Naive thymus-derived CD4-positive, alpha-beta T cell (primary cell): ENCODE measurements at regions not wholly inside any gene's neighbourhood (a gene's known extent, or its start where the extent isn't known, plus 50 kb on each side); places are given as distances from the start of the nearest gene placed in this dataset.

Source experiments
- ATAC-seq: fragments of 150-1000 bp; cut with Tn5 transposase; 2 replicates; pipeline ENCODE4 v1.10.0; 2021; ENCODE audit warnings: mild to moderate bottlenecking, moderate library complexity
- CTCF ChIA-PET: fragments of 350-600 bp; sonication (Branson Sonifier 250); formaldehyde crosslinking; loops from one replicate; lab custom pipeline; 2021; ENCODE audit warnings: antibody characterized with exemption; lab: Charles Lee
- POLR2A ChIA-PET: fragments of 350-600 bp; sonication (Branson Sonifier 250); formaldehyde crosslinking; loops from one replicate; lab custom pipeline; 2021; ENCODE audit warnings: antibody characterized with exemption, inconsistent platforms; lab: Charles Lee
- DNase-seq, 9 donors: peaks; one replicate each; pipeline versions ENCODE4 v3.0.0 to v3.0.0-alpha.2; 2020 to 2022; ENCODE audit warnings: mixed read lengths in 1 of 9
- H3K27ac ChIP-seq: one replicate; pipeline ENCODE4 v1.7.0; 2013; ENCODE audit warnings: mild to moderate bottlenecking, low read depth, low read length, moderate library complexity
- H3K27me3 ChIP-seq, 2 donors: one replicate each; pipeline ENCODE4 v1.7.0; 2013; ENCODE audit warnings: low read length in 2 of 2, mild to moderate bottlenecking in 2 of 2, moderate library complexity in 2 of 2; ENCODE audit not compliant: control insufficient read depth in 2 of 2, insufficient read depth in 2 of 2
- H3K36me3 ChIP-seq, 3 experiments: 1 replicate in 2 of 3; 2 replicates in 1 of 3; pipeline ENCODE4 v1.7.0; 2013; ENCODE audit warnings: low read length in 3 of 3, mild to moderate bottlenecking in 3 of 3, moderate library complexity in 1 of 3; ENCODE audit not compliant: insufficient read depth in 3 of 3, control insufficient read depth in 2 of 3
- H3K4me1 ChIP-seq, 2 donors: one replicate each; pipeline ENCODE4 v1.7.0; 2013; ENCODE audit warnings: low read length in 2 of 2, mild to moderate bottlenecking in 2 of 2, moderate library complexity in 1 of 2; ENCODE audit not compliant: control insufficient read depth in 2 of 2, insufficient read depth in 2 of 2
- H3K4me3 ChIP-seq: 2 replicates; pipeline ENCODE4 v1.7.0; 2013; ENCODE audit warnings: mild to moderate bottlenecking, low read length
- H3K9me3 ChIP-seq, 3 experiments: 1 replicate in 2 of 3; 2 replicates in 1 of 3; pipeline ENCODE4 v1.7.0; 2013; ENCODE audit warnings: low read length in 3 of 3; ENCODE audit not compliant: control insufficient read depth in 2 of 3
- H3K27ac Mint-ChIP-seq, 9 donors: one replicate each; pipeline ENCODE4 v1.8.0; 2020 to 2022; ENCODE audit warnings: mixed read lengths in 9 of 9, mild to moderate bottlenecking in 8 of 9, moderate library complexity in 5 of 9, inconsistent platforms in 2 of 9
- H3K27me3 Mint-ChIP-seq, 5 donors: one replicate each; pipeline ENCODE4 v1.8.0; 2021 to 2022; ENCODE audit warnings: mixed read lengths in 5 of 5, mild to moderate bottlenecking in 1 of 5
- H3K36me3 Mint-ChIP-seq, 5 donors: one replicate each; pipeline ENCODE4 v1.8.0; 2020 to 2022; ENCODE audit warnings: mixed read lengths in 5 of 5, mild to moderate bottlenecking in 3 of 5, inconsistent platforms in 1 of 5
- H3K4me1 Mint-ChIP-seq, 7 donors: one replicate each; pipeline ENCODE4 v1.8.0; 2020 to 2022; ENCODE audit warnings: mixed read lengths in 7 of 7, mild to moderate bottlenecking in 3 of 7, inconsistent platforms in 1 of 7
- H3K4me3 Mint-ChIP-seq, 10 donors: one replicate each; pipeline ENCODE4 v1.8.0; 2020 to 2022; ENCODE audit warnings: mild to moderate bottlenecking in 10 of 10, mixed read lengths in 10 of 10, moderate library complexity in 6 of 10, inconsistent platforms in 2 of 10
- H3K9me3 Mint-ChIP-seq, 11 donors: one replicate each; pipeline ENCODE4 v1.8.0; 2020 to 2022; ENCODE audit warnings: mixed read lengths in 11 of 11, mild to moderate bottlenecking in 4 of 11, inconsistent platforms in 1 of 11, moderate library complexity in 1 of 11
- intact Hi-C, 2 donors: fragments of 100-400 bp; cut with micrococcal nuclease; formaldehyde crosslinking; loops; one replicate each; pipeline ENCODE4 v1.15.1; 2023

DNA sequence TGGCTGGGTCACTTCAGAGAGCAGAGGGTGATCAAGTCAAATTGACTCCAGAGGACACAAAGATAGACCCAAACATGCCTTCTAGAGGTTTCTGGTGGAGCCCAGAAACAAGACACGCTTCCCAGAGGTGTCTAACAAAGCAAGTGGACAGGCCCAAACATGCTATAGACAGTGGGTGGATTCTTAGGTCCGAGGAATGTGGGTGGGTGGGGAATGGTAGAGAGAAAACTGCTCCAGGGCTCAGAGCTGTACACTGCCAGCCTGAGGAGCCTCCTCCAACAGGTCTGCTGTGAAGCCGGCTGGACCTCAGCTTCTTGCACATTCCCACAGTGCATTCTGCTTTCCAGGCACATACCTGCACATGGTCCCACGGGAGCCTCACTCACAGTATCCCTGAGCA is 116.8 kb upstream of the NECTIN1 start:
- no peak for DNase-seq
- H3K27ac Mint-ChIP-seq: no peak overlapping the region
- no peak overlapping the region for H3K4me3 Mint-ChIP-seq
- ChIA-PET CTCF (no interaction called here), POLR2A (no interaction called here)
- no peak for ATAC-seq
- intact Hi-C loops: no loop called here
- peaks cover 0 to 17% (median 14%) of the 10 kb centered on the region in 5 donors for H3K27me3 Mint-ChIP-seq
- H3K9me3 ChIP-seq: peaks cover 0 to 12% (median 0%) of the 10 kb centered on the region in 3 experiments
- H3K27me3 ChIP-seq: peaks cover 0 to 4% of the 10 kb centered on the region in 2 donors
- H3K36me3 Mint-ChIP-seq: no peaks in the 10 kb centered on the region
- H3K9me3 Mint-ChIP-seq: peaks cover 0 to 8% (median 0%) of the 10 kb centered on the region in 11 donors
- no peaks in the 10 kb centered on the region for H3K4me1 ChIP-seq
- H3K4me1 Mint-ChIP-seq: no peaks in the 10 kb centered on the region
- H3K36me3 ChIP-seq: no peaks in the 10 kb centered on the region
- no peak overlapping the region for H3K4me3 ChIP-seq
- H3K27ac ChIP-seq: no peak overlapping the region

DNA sequence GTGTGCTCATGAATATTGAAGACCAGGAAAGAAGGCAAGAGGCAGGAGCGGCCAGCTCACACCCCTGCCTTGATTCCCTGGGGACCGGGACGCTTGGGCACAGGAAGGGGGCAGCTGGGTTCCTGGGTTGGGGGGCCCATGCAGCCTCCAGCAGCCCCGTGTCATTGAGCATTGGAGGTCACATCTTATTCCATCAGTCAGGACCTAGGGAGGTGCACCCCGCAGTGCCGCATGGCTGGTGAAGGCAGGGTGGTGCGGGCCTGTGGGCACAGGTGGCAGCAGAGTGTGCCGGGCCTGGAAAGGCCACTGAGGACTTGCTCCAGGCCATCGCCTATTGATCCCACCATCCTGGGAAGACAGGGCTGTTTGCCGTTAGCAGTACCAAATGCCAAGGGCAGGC is 116.3 kb upstream of the NECTIN1 start:
- intact Hi-C loops: no loop called here
- Mint-ChIP-seq H3K9me3 (peaks cover 0 to 8% (median 0%) of the 10 kb centered on the region in 11 donors), H3K27me3 (peaks cover 0 to 17% (median 15%) of the 10 kb centered on the region in 5 donors), H3K36me3 (no peaks in the 10 kb centered on the region), H3K27ac (no peak overlapping the region), H3K4me3 (no peak overlapping the region), H3K4me1 (no peaks in the 10 kb centered on the region)
- ChIA-PET CTCF (no interaction called here), POLR2A (no interaction called here)
- ATAC-seq (no peak), DNase-seq (no peak)
- Histone ChIP-seq H3K27me3 (peaks cover 0 to 4% of the 10 kb centered on the region in 2 donors), H3K9me3 (peaks cover 0 to 12% (median 0%) of the 10 kb centered on the region in 3 experiments), H3K27ac (no peak overlapping the region), H3K36me3 (no peaks in the 10 kb centered on the region), H3K4me1 (no peaks in the 10 kb centered on the region), H3K4me3 (no peak overlapping the region)

DNA sequence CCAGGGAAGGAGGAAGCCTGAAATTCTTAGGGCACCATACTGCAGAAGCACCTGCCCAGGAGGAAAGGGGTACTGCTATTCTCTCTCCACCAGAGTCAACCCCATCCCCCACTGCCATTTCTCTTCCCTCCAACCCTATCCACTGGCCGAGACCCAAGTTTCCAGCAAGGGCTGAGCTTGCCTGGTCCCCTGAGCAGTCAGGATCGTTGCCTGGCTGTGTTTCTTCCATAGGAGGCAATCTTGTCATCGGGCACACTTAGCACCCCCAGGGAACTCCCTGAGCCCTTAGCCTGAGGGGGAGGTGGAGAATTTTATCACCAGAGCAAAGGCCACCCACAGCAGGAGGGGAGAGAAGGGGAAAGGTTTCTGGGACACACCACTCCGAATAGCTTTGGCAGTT is 115.8 kb upstream of the NECTIN1 start:
- no peaks in the 10 kb centered on the region for H3K36me3 Mint-ChIP-seq
- H3K4me1 Mint-ChIP-seq: no peaks in the 10 kb centered on the region
- H3K9me3 ChIP-seq: peaks cover 0 to 12% (median 0%) of the 10 kb centered on the region in 3 experiments
- no peak for ATAC-seq
- POLR2A ChIA-PET: no interaction called here
- H3K9me3 Mint-ChIP-seq: peaks cover 0 to 8% (median 0%) of the 10 kb centered on the region in 11 donors
- H3K4me1 ChIP-seq: no peaks in the 10 kb centered on the region
- H3K4me3 Mint-ChIP-seq: no peak overlapping the region
- no peak overlapping the region for H3K27ac Mint-ChIP-seq
- no peak overlapping the region for H3K27ac ChIP-seq
- no peaks in the 10 kb centered on the region for H3K36me3 ChIP-seq
- intact Hi-C loops: no loop called here
- DNase-seq: no peak
- CTCF ChIA-PET: no interaction called here
- H3K4me3 ChIP-seq: no peak overlapping the region
- peaks cover 0 to 4% of the 10 kb centered on the region in 2 donors for H3K27me3 ChIP-seq
- H3K27me3 Mint-ChIP-seq: peaks cover 0 to 21% (median 18%) of the 10 kb centered on the region in 5 donors

DNA sequence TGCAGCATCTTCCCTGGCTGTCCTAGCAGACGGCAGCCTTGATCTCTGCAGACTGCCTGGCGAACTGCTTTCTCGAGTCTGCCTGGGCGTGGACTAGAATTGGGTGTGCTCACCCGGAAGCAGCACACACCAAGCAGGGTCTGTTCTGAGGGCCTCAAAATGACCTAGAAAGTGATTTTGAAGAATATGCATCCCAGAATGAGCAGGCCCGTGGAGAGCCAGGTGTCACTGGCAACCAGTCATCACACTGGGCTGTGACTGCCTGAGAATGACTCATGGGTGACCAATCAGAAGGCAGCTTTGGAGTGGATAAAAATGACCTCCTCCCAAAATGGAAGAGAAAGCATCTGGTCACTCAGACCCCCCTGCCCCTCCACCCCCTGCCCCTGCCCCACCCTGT is 114.9 kb upstream of the NECTIN1 start:
- H3K4me3 Mint-ChIP-seq: no peak overlapping the region
- Histone ChIP-seq H3K36me3 (no peaks in the 10 kb centered on the region), H3K4me1 (no peaks in the 10 kb centered on the region), H3K9me3 (peaks cover 0 to 12% (median 0%) of the 10 kb centered on the region in 3 experiments), H3K4me3 (no peak overlapping the region), H3K27ac (no peak overlapping the region), H3K27me3 (peaks cover 0 to 4% of the 10 kb centered on the region in 2 donors)
- ATAC-seq: no peak
- no peaks in the 10 kb centered on the region for H3K4me1 Mint-ChIP-seq
- no peaks in the 10 kb centered on the region for H3K36me3 Mint-ChIP-seq
- no peak for DNase-seq
- H3K27me3 Mint-ChIP-seq: peaks cover 0 to 28% (median 27%) of the 10 kb centered on the region in 5 donors
- intact Hi-C loops: no loop called here
- H3K9me3 Mint-ChIP-seq: peaks cover 0 to 8% (median 0%) of the 10 kb centered on the region in 11 donors
- ChIA-PET POLR2A (no interaction called here), CTCF (no interaction called here)
- no peak overlapping the region for H3K27ac Mint-ChIP-seq

DNA sequence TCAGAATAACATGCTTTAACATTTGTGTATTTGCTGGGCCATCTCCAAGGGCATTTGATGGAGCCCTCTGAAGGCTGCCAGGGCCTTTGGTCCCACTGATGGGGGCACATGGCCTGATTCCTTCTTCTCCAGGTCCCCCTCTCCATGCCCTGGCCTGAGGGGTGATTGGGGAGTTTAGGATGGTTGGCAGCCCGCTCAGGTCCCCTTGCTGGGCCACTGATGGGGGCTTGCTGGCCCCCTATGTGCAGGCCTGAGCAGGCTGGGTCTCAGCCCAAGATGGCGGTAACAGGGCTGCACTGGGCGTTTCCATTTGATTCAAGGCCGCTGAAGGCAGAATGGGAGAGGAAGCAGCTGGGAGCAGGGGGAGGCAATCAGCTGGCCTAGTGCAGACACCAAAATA is 113.7 kb upstream of the NECTIN1 start:
- no peak overlapping the region for H3K4me3 ChIP-seq
- Mint-ChIP-seq H3K36me3 (no peaks in the 10 kb centered on the region), H3K27me3 (peaks cover 0 to 39% (median 26%) of the 10 kb centered on the region in 5 donors), H3K4me3 (no peak overlapping the region), H3K27ac (no peak overlapping the region), H3K9me3 (peaks cover 0 to 8% (median 0%) of the 10 kb centered on the region in 11 donors), H3K4me1 (no peaks in the 10 kb centered on the region)
- H3K27me3 ChIP-seq: peaks cover 0 to 4% of the 10 kb centered on the region in 2 donors
- peaks cover 0 to 12% (median 0%) of the 10 kb centered on the region in 3 experiments for H3K9me3 ChIP-seq
- intact Hi-C loops: no loop called here
- POLR2A ChIA-PET: no interaction called here
- ATAC-seq (no peak), DNase-seq (no peak)
- H3K27ac ChIP-seq: no peak overlapping the region
- no peaks in the 10 kb centered on the region for H3K4me1 ChIP-seq
- CTCF ChIA-PET: interaction anchor here (0.6 kb wide), 1 partner anchor 128 kb away, joined by 4 read pairs; no protein-coding TSS in a partner anchor
- H3K36me3 ChIP-seq: no peaks in the 10 kb centered on the region

DNA sequence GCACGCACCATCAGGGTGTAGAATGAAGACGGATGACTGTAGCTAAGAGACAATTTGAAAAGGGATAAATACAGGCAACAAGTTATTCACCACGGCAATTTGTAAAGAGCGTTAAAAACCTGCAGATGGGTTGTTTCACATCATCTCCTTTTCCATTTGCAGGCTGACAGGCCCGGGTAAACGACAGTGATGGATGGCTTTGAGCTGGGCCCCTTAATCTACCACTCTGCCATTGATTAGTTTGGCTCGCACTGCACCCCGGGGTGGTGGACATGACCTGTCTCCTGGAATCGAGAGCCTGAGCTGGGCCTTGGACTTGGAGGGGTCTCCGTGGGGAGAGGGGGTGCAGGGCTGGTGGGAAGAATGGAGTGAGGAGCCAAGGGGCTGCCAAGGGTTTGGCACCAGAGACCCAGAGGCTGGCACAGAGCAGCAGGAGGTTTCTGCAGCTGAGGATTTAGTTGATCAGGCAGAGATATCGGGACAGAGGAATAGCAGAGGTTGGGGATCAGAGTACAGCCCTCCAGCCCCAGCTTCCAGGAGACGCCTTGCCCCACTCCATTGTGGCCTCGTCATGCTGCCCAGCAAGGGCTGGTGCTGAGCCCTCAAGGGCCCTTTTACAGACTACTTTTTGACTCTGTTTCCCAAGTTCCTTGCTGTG is 110.6 kb upstream of the NECTIN1 start:
- no peaks in the 10 kb centered on the region for H3K36me3 ChIP-seq
- H3K9me3 ChIP-seq: no peaks in the 10 kb centered on the region
- peaks cover 0 to 4% of the 10 kb centered on the region in 2 donors for H3K27me3 ChIP-seq
- Mint-ChIP-seq H3K4me3 (no peak overlapping the region), H3K27me3 (peaks cover 0 to 51% (median 47%) of the 10 kb centered on the region in 5 donors), H3K4me1 (no peaks in the 10 kb centered on the region), H3K36me3 (no peaks in the 10 kb centered on the region), H3K9me3 (peaks cover 0 to 4% (median 0%) of the 10 kb centered on the region in 11 donors), H3K27ac (no peak overlapping the region)
- DNase-seq (no peak), ATAC-seq (no peak)
- H3K27ac ChIP-seq: no peak overlapping the region
- intact Hi-C loops: no loop called here
- ChIA-PET CTCF (no interaction called here), POLR2A (no interaction called here)
- H3K4me1 ChIP-seq: no peaks in the 10 kb centered on the region
- H3K4me3 ChIP-seq: no peak overlapping the region

DNA sequence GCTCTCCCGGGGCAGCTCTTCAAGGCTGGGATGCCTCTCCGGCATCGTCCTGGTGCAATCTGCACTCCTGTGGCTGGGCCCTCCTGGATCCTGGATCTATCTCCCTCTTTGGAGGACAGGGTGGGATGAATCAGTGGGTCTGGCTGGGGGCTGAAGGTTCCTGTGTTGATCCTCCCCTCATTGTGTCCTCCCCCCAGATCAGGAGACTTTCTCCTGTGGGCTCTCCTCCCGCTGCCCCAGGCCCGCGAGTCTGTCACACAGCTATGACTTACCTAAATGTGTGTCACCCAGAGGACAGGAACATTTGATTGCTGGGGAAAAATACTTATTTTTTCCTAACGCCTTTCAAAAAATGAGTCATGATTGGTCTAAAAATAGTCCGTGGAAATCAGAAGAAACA is 106.8 kb upstream of the NECTIN1 start:
- H3K27me3 Mint-ChIP-seq: peaks cover 0 to 77% (median 49%) of the 10 kb centered on the region in 5 donors
- no peaks in the 10 kb centered on the region for H3K4me1 Mint-ChIP-seq
- DNase-seq (no peak), ATAC-seq (no peak)
- intact Hi-C loops: no loop called here
- peaks cover 0 to 4% (median 0%) of the 10 kb centered on the region in 11 donors for H3K9me3 Mint-ChIP-seq
- no peaks in the 10 kb centered on the region for H3K4me1 ChIP-seq
- no peak overlapping the region for H3K27ac ChIP-seq
- ChIA-PET POLR2A (no interaction called here), CTCF (no interaction called here)
- no peaks in the 10 kb centered on the region for H3K9me3 ChIP-seq
- H3K36me3 Mint-ChIP-seq: no peaks in the 10 kb centered on the region
- no peaks in the 10 kb centered on the region for H3K27me3 ChIP-seq
- no peak overlapping the region for H3K4me3 ChIP-seq
- no peak overlapping the region for H3K27ac Mint-ChIP-seq
- no peaks in the 10 kb centered on the region for H3K36me3 ChIP-seq
- no peak overlapping the region for H3K4me3 Mint-ChIP-seq
